ENCODE measurements at regions not wholly inside any gene's neighbourhood (a gene's known extent, or its start where the extent isn't known, plus 50 kb on each side); places are given as distances from the start of the nearest gene placed in this dataset.

GRCh38 chr4:62250100-62250499 lies 1050.0 kb downstream of the ADGRL3 start (continued):
- TF ChIP-seq, protein P1, sequence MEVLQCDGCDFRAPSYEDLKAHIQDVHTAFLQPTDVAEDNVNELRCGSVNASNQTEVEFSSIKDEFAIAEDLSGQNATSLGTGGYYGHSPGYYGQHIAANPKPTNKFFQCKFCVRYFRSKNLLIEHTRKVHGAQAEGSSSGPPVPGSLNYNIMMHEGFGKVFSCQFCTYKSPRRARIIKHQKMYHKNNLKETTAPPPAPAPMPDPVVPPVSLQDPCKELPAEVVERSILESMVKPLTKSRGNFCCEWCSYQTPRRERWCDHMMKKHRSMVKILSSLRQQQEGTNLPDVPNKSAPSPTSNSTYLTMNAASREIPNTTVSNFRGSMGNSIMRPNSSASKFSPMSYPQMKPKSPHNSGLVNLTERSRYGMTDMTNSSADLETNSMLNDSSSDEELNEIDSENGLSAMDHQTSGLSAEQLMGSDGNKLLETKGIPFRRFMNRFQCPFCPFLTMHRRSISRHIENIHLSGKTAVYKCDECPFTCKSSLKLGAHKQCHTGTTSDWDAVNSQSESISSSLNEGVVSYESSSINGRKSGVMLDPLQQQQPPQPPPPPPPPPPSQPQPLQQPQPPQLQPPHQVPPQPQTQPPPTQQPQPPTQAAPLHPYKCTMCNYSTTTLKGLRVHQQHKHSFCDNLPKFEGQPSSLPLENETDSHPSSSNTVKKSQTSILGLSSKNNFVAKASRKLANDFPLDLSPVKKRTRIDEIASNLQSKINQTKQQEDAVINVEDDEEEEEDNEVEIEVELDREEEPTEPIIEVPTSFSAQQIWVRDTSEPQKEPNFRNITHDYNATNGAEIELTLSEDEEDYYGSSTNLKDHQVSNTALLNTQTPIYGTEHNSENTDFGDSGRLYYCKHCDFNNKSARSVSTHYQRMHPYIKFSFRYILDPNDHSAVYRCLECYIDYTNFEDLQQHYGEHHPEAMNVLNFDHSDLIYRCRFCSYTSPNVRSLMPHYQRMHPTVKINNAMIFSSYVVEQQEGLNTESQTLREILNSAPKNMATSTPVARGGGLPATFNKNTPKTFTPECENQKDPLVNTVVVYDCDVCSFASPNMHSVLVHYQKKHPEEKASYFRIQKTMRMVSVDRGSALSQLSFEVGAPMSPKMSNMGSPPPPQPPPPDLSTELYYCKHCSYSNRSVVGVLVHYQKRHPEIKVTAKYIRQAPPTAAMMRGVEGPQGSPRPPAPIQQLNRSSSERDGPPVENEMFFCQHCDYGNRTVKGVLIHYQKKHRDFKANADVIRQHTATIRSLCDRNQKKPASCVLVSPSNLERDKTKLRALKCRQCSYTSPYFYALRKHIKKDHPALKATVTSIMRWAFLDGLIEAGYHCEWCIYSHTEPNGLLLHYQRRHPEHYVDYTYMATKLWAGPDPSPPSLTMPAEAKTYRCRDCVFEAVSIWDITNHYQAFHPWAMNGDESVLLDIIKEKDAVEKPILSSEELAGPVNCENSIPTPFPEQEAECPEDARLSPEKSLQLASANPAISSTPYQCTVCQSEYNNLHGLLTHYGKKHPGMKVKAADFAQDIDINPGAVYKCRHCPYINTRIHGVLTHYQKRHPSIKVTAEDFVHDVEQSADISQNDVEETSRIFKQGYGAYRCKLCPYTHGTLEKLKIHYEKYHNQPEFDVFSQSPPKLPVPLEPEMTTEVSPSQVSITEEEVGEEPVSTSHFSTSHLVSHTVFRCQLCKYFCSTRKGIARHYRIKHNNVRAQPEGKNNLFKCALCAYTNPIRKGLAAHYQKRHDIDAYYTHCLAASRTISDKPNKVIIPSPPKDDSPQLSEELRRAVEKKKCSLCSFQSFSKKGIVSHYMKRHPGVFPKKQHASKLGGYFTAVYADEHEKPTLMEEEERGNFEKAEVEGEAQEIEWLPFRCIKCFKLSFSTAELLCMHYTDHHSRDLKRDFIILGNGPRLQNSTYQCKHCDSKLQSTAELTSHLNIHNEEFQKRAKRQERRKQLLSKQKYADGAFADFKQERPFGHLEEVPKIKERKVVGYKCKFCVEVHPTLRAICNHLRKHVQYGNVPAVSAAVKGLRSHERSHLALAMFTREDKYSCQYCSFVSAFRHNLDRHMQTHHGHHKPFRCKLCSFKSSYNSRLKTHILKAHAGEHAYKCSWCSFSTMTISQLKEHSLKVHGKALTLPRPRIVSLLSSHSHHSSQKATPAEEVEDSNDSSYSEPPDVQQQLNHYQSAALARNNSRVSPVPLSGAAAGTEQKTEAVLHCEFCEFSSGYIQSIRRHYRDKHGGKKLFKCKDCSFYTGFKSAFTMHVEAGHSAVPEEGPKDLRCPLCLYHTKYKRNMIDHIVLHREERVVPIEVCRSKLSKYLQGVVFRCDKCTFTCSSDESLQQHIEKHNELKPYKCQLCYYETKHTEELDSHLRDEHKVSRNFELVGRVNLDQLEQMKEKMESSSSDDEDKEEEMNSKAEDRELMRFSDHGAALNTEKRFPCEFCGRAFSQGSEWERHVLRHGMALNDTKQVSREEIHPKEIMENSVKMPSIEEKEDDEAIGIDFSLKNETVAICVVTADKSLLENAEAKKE (CRISPR knock-in tag; IDR thresholded peaks at IDR 0.05), result no peak
- TF ChIP-seq EZH2 (IDR thresholded peaks at IDR 0.05; ENCODE audit: low read depth, unreplicated experiment) (no peak), CTCF (conservative IDR thresholded peaks at IDR 0.05; ENCODE audit: low read depth in 2 of 2) (no peak), CREB1 (CRISPR knock-in tag; IDR thresholded peaks at IDR 0.05; ENCODE audit: low read depth) (no peak), NANOG (IDR thresholded peaks at IDR 0.05; ENCODE audit: borderline replicate concordance) (no peak)

DNA sequence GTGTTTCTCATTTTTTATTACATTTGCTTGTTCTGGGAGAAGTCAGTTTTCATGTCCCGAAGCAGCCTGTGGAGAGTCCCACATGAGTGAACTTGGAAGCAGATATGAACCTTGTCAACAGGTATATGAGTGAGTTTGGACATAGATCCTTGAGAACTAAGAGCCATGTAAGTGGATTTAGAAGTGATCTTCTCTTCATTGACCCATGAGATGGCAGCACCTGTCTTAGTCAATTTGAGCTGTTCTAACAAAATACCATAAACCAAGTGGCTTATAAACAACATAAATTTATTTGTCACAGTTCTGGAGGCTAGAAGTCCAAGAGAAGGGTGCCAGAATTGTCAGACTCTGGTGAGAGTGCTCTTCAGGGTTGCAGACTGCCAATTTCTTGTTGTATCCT lies 1043.8 kb downstream of the ADGRL3 start:
- Histone ChIP-seq H3K9me2 (ENCODE audit: insufficient read depth) (no peaks in the 10 kb centered on the region), H4K20me1 (replicated peaks; ENCODE audit: insufficient read depth) (no peaks in the 10 kb centered on the region), H3K4me2 (no peak overlapping the region), H3K27ac (ENCODE audit: low read depth) (no peak overlapping the region), H3K36me3 (ENCODE audit: insufficient read depth) (no peaks in the 10 kb centered on the region), H3K4me1 (ENCODE audit: insufficient read depth) (no peaks in the 10 kb centered on the region), H3F3A (replicated peaks; ENCODE audit: low read depth) (no peaks in the 10 kb centered on the region), H2AFZ (no peak overlapping the region), H3K79me2 (replicated peaks; ENCODE audit: insufficient read depth) (no peaks in the 10 kb centered on the region), H3K4me3 (no peak overlapping the region), H3K27me3 (ENCODE audit: insufficient read depth) (no peaks in the 10 kb centered on the region)
- Mint-ChIP-seq H3K9me3 (no peaks in the 10 kb centered on the region; the same call in 2 of the 3 replicates), H3K27ac (no peak overlapping the region), H3K27me3 (ENCODE audit: insufficient read depth, low read depth, poor library complexity) (no peaks in the 10 kb centered on the region), H3K4me3 (no peak overlapping the region), H3K4me1 (no peaks in the 10 kb centered on the region), H3K36me3 (ENCODE audit: low read depth) (no peaks in the 10 kb centered on the region)
- peak; percentile 17 for DNase-seq (ENCODE audit: low spot score)
- TF ChIP-seq NANOG (IDR thresholded peaks at IDR 0.05; ENCODE audit: borderline replicate concordance) (no peak), POLR2AphosphoS5 (IDR thresholded peaks at IDR 0.05; ENCODE audit: low read depth) (no peak), CTCF (conservative IDR thresholded peaks at IDR 0.05; ENCODE audit: low read depth in 2 of 2) (peak; percentile 29 to 50)
- ATAC-seq, result no peak
